H1 (cell line): ENCODE measurements at regions not wholly inside any gene's neighbourhood (a gene's known extent, or its start where the extent isn't known, plus 50 kb on each side); places are given as distances from the start of the nearest gene placed in this dataset.

ENCODE experiments used
- CTCF ChIA-PET: fragments of 300-600 bp; sonication (Branson Sonifier 250); formaldehyde crosslinking; loops from one replicate; lab custom pipeline; 2021; ENCODE audit not compliant: partially characterized antibody; lab: Charles Lee
- POLR2A ChIA-PET: fragments of 300-600 bp; sonication (Branson Sonifier 250); formaldehyde crosslinking; loops from one replicate; lab custom pipeline; 2021; ENCODE audit warnings: inconsistent platforms; ENCODE audit not compliant: partially characterized antibody; lab: Charles Lee
- DNase-seq, 2 experiments: peaks; one replicate each; pipeline versions ENCODE4 v3.0.0 to v3.0.0-alpha.2; 2010 to 2022; ENCODE audit warnings: low spot score in 2 of 2, low read depth in 1 of 2, mixed read lengths in 1 of 2
- FAIRE-seq: peaks from 2 replicates; lab custom pipeline; 2011; peaks lifted over from hg19 to GRCh38; lab: Jason Lieb, UNC
- H2AFZ ChIP-seq: 2 replicates; pipeline ENCODE4 v1.8.1; 2012; ENCODE audit warnings: low read length, inconsistent platforms
- H2AK5ac ChIP-seq: 2 replicates; pipeline ENCODE4 v1.6.1; 2013; ENCODE audit warnings: low read depth, low read length
- H2BK120ac ChIP-seq: replicated peaks from 2 replicates; pipeline ENCODE3; 2013; ENCODE audit warnings: low read depth, low read length, inconsistent platforms
- H2BK12ac ChIP-seq: 2 replicates; pipeline ENCODE4 v1.6.1; 2013; ENCODE audit warnings: low read depth, low read length
- H2BK15ac ChIP-seq: 2 replicates; pipeline ENCODE4 v1.6.1; 2013; ENCODE audit warnings: low read length
- H2BK20ac ChIP-seq: 2 replicates; pipeline ENCODE4 v1.6.1; 2013; ENCODE audit warnings: low read length
- H2BK5ac ChIP-seq: 2 replicates; pipeline ENCODE4 v1.6.1; 2013; ENCODE audit warnings: low read depth, low read length
- H3K14ac ChIP-seq: 2 replicates; pipeline ENCODE4 v1.6.1; 2013; ENCODE audit warnings: inconsistent platforms; ENCODE audit not compliant: insufficient read length
- H3K18ac ChIP-seq: 2 replicates; pipeline ENCODE4 v1.6.1; 2013; ENCODE audit warnings: low read length; ENCODE audit errors: extremely low read depth
- H3K23ac ChIP-seq: 2 replicates; pipeline ENCODE4 v1.6.1; 2013; ENCODE audit warnings: inconsistent platforms; ENCODE audit not compliant: insufficient read length
- H3K23me2 ChIP-seq: 2 replicates; pipeline ENCODE4 v1.6.1; 2013; ENCODE audit warnings: low read depth, low read length
- H3K27ac ChIP-seq: 2 replicates; pipeline ENCODE4 v1.6.1; 2011; ENCODE audit warnings: low read depth, low read length, inconsistent platforms
- H3K27me3 ChIP-seq, 4 experiments: replicated peaks in 1 of 4; 1 replicate in 1 of 4; 2 replicates in 3 of 4; pipeline versions ENCODE4 v1.6.1 to v1.8.1; 2011 to 2013; ENCODE audit warnings: low read length in 3 of 4, mild to moderate bottlenecking in 3 of 4, inconsistent platforms in 2 of 4, mixed read lengths in 2 of 4, moderate library complexity in 1 of 4; ENCODE audit not compliant: control insufficient read depth in 3 of 4, insufficient read depth in 3 of 4; ENCODE audit errors: extremely low read depth in 1 of 4
- H3K36me3 ChIP-seq, 4 experiments: 2 replicates each; pipeline versions ENCODE4 v1.6.1 to v1.8.1; 2011 to 2013; ENCODE audit warnings: mild to moderate bottlenecking in 4 of 4, low read length in 3 of 4, moderate library complexity in 2 of 4, control low read depth in 1 of 4, inconsistent platforms in 1 of 4; ENCODE audit not compliant: insufficient read depth in 4 of 4, control insufficient read depth in 2 of 4
- H3K4ac ChIP-seq: replicated peaks from 2 replicates; pipeline ENCODE3; 2013; ENCODE audit warnings: low read length, low read depth, mixed read lengths, inconsistent platforms; ENCODE audit not compliant: insufficient read length
- H3K4me1 ChIP-seq, 4 experiments: replicated peaks in 1 of 4; 1 replicate in 1 of 4; 2 replicates in 3 of 4; pipeline versions ENCODE4 v1.6.1 to v1.8.1; 2011 to 2013; ENCODE audit warnings: low read length in 3 of 4, inconsistent platforms in 2 of 4, mixed read lengths in 1 of 4; ENCODE audit not compliant: insufficient read depth in 4 of 4, control insufficient read depth in 3 of 4
- H3K4me2 ChIP-seq, 2 experiments: 2 replicates each; pipeline versions ENCODE4 v1.6.1 to v1.8.1; 2011 to 2013; ENCODE audit warnings: low read depth in 2 of 2, low read length in 2 of 2, control low read depth in 1 of 2, inconsistent platforms in 1 of 2, mild to moderate bottlenecking in 1 of 2; ENCODE audit not compliant: insufficient read depth in 1 of 2
- H3K4me3 ChIP-seq, 4 experiments: fragments of 200-600, 300-600 bp in 1 of 4; sonication (generic), shearing (Covaris generic), sonication (Bioruptor Twin) in 1 of 4; 2 replicates each; pipeline versions ENCODE4 v1.5.1 to v1.8.1; 2011 to 2016; ENCODE audit warnings: low read length in 4 of 4, low read depth in 3 of 4, control low read depth in 2 of 4, inconsistent platforms in 2 of 4, mild to moderate bottlenecking in 2 of 4, mixed read lengths in 1 of 4, moderate library complexity in 1 of 4; ENCODE audit not compliant: insufficient read depth in 2 of 4; ENCODE audit errors: extremely low read depth in 1 of 4
- H3K56ac ChIP-seq: replicated peaks from 2 replicates; pipeline ENCODE3; 2013; ENCODE audit warnings: low read depth, mild to moderate bottlenecking, mixed read lengths, low read length, inconsistent platforms; ENCODE audit not compliant: insufficient read length
- H3K79me1 ChIP-seq: 2 replicates; pipeline ENCODE4 v1.6.1; 2013; ENCODE audit warnings: low read depth, low read length, control low read depth
- H3K79me2 ChIP-seq, 2 experiments: 2 replicates each; pipeline versions ENCODE4 v1.6.1 to v1.8.1; 2012 to 2013; ENCODE audit warnings: low read length in 2 of 2, mild to moderate bottlenecking in 2 of 2, inconsistent platforms in 1 of 2; ENCODE audit not compliant: insufficient read depth in 2 of 2, control insufficient read depth in 1 of 2
- H3K9ac ChIP-seq, 4 experiments: replicated peaks in 1 of 4; 1 replicate in 1 of 4; 2 replicates in 3 of 4; pipeline versions ENCODE4 v1.6.1 to v1.8.1; 2011 to 2013; ENCODE audit warnings: low read depth in 3 of 4, low read length in 3 of 4, control low read depth in 2 of 4, mild to moderate bottlenecking in 2 of 4, moderate library complexity in 2 of 4, inconsistent platforms in 1 of 4; ENCODE audit errors: extremely low read depth in 1 of 4
- H3K9me3 ChIP-seq, 2 experiments: 2 replicates each; pipeline versions ENCODE4 v1.6.1 to v1.8.1; 2012 to 2013; ENCODE audit warnings: mild to moderate bottlenecking in 2 of 2, moderate library complexity in 2 of 2, control low read depth in 1 of 2, inconsistent platforms in 1 of 2, low read depth in 1 of 2, low read length in 1 of 2, mixed read lengths in 1 of 2; ENCODE audit not compliant: insufficient read depth in 2 of 2
- H4K20me1 ChIP-seq, 2 experiments: replicated peaks in 1 of 2; 2 replicates each; pipeline versions ENCODE3 to v1.8.1; 2011 to 2013; ENCODE audit warnings: inconsistent platforms in 2 of 2, low read length in 2 of 2, mild to moderate bottlenecking in 1 of 2; ENCODE audit not compliant: insufficient read depth in 2 of 2, control insufficient read depth in 1 of 2
- H4K5ac ChIP-seq: 2 replicates; pipeline ENCODE4 v1.6.1; 2013; ENCODE audit warnings: low read length, low read depth, mixed read lengths, inconsistent platforms; ENCODE audit not compliant: insufficient read length
- H4K8ac ChIP-seq: 2 replicates; pipeline ENCODE4 v1.8.0; 2013; ENCODE audit warnings: mild to moderate bottlenecking, moderate library complexity, low read length, inconsistent platforms; ENCODE audit not compliant: insufficient read depth; ENCODE audit errors: extremely low read depth
- H4K91ac ChIP-seq: replicated peaks from 2 replicates; pipeline ENCODE3; 2013; ENCODE audit warnings: low read length, mixed read lengths, inconsistent platforms; ENCODE audit not compliant: insufficient read length
- SP4 ChIP-seq: IDR thresholded peaks from 2 replicates; pipeline ENCODE4 v1.6.1; 2012; ENCODE audit warnings: low read length, inconsistent platforms

DNA sequence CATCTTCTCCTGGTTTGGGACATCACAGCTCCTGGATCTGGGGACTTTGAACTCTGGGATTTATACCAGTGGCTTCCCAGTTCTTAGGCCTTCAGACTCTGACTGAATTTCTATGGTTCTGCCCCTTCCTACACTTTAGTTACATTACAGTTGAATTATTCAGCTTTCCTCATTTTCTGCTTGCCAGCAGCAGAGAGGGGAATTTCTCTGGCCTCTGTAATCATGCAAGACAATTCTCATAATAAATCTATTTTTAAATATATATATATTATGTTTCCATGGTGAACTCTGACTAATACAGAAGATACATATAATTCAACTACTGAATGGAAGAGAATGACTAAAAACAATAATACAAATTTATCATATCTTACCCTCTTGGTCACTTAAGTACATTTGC, 1478.6 kb upstream of the ACVR2A start:
- Histone ChIP-seq H2BK15ac (no peak overlapping the region), H2BK120ac (no peak overlapping the region), H3K27ac (no peak overlapping the region), H3K36me3 (no peaks in the 10 kb centered on the region), H4K91ac (no peak overlapping the region), H4K5ac (no peak overlapping the region), H3K79me2 (no peaks in the 10 kb centered on the region), H3K9ac (no peak overlapping the region), H3K18ac (no peak overlapping the region), H3K4me2 (no peak overlapping the region), H2BK5ac (no peak overlapping the region; the same call in 1 of the 2 replicates), H3K14ac (no peak overlapping the region), H3K9me3 (no peaks in the 10 kb centered on the region), H4K8ac (no peak overlapping the region), H3K4me1 (no peaks in the 10 kb centered on the region), H2AK5ac (no peak overlapping the region), H2BK12ac (no peak overlapping the region), H3K56ac (no peak overlapping the region), H3K4me3 (no peak overlapping the region), H3K27me3 (no peaks in the 10 kb centered on the region), H3K79me1 (no peaks in the 10 kb centered on the region), H2BK20ac (no peak overlapping the region), H4K20me1 (no peaks in the 10 kb centered on the region), H3K23ac (no peak overlapping the region), H3K23me2 (no peaks in the 10 kb centered on the region), H3K4ac (no peak overlapping the region), H2AFZ (no peak overlapping the region)
- no peak for FAIRE-seq
- CTCF ChIA-PET = no interaction called here
- POLR2A ChIA-PET = no interaction called here
- TF ChIP-seq SP4 = no peak
- DNase-seq = no peak
